Stomach (tissue), 8 donors: ENCODE measurements at regions not wholly inside any gene's neighbourhood (a gene's known extent, or its start where the extent isn't known, plus 50 kb on each side); places are given as distances from the start of the nearest gene placed in this dataset.

Experiments used
- DNase-seq, 2 donors: peaks; one replicate each; pipeline versions ENCODE4 v3.0.0 to v3.0.0-alpha.2; 2013 to 2019
- H3K27ac ChIP-seq, 5 donors: fragments of 200-600 bp in 4 of 5; sonication (generic) in 4 of 5; one replicate each; pipeline ENCODE4 v1.5.1; 2013 to 2019; ENCODE audit warnings: mild to moderate bottlenecking in 1 of 5, moderate library complexity in 1 of 5
- H3K27me3 ChIP-seq, 3 donors: fragments of 200-600 bp; sonication (generic); one replicate each; pipeline ENCODE4 v1.5.1; 2017 to 2019; ENCODE audit warnings: mixed run types in 1 of 3
- H3K36me3 ChIP-seq, 4 donors: fragments of 200-600 bp; sonication (generic); 1 replicate in 3 of 4; 2 replicates in 1 of 4; pipeline ENCODE4 v1.5.1; 2016 to 2019
- H3K4me1 ChIP-seq, 4 donors: fragments of 200-600 bp; sonication (generic); one replicate each; pipeline ENCODE4 v1.5.1; 2016 to 2019
- H3K4me3 ChIP-seq, 4 donors: fragments of 200-600 bp; sonication (generic) in 3 of 4; one replicate each; pipeline ENCODE4 v1.5.1; 2016 to 2019; ENCODE audit warnings: mild to moderate bottlenecking in 1 of 4
- H3K9me3 ChIP-seq, 4 donors: fragments of 200-600 bp; sonication (generic); one replicate each; pipeline ENCODE4 v1.5.1; 2016 to 2019
- CTCF ChIP-seq, 7 experiments: fragments of 450-650 bp in 4 of 7; fragments of 200-600 bp in 3 of 7; sonication (generic) in 3 of 7; IDR thresholded peaks; one replicate each; pipeline ENCODE4 v1.5.1; 2016 to 2019; ENCODE audit warnings: antibody characterized with exemption in 7 of 7, control low read depth in 2 of 7, mild to moderate bottlenecking in 1 of 7
- EP300 ChIP-seq: sonication (generic); formaldehyde crosslinking; IDR thresholded peaks from one replicate; pipeline ENCODE4 v1.6.1; 2017; ENCODE audit warnings: antibody characterized with exemption
- POLR2A ChIP-seq, 4 donors: fragments of 450-650 bp; IDR thresholded peaks; one replicate each; pipeline ENCODE4 v1.6.1; 2016; ENCODE audit warnings: antibody characterized with exemption in 4 of 4, control low read depth in 2 of 4, mild to moderate bottlenecking in 1 of 4, moderate library complexity in 1 of 4
- POLR2AphosphoS5 ChIP-seq, 3 donors: sonication (generic); formaldehyde crosslinking; IDR thresholded peaks; one replicate each; pipeline ENCODE4 v1.6.1; 2016; ENCODE audit warnings: antibody characterized with exemption in 3 of 3
- WGBS, 5 donors: extraction: QIAGEN DNeasy Blood & Tissue Kit in 3 of 5; methylation state at CpG; one replicate each; pipeline versions ENCODE4 v1.1.5 to v1.1.7; 2013 to 2018; 5-methylcytosine and 5-hydroxymethylcytosine counted together
- intact Hi-C: fragments of 100-400 bp; cut with DNase I; formaldehyde crosslinking; loops from one replicate; pipeline ENCODE4 v1.15.1; 2023; ENCODE audit warnings: low total_unique reads
- donor health status: healthy with polysubstance abuse.
- donor health status: Bipolar disorder and iron deficiency.
- donor health status: healthy.

- no peaks in the 10 kb centered on the region for H3K36me3 ChIP-seq
- H3K9me3 ChIP-seq, result peaks cover 0 to 3% (median 0%) of the 10 kb centered on the region in 4 donors
- 27 to 48% (median 37%) methylated on average over 7 to 9 of the region's 9 CpGs for WGBS, 5 donors
- H3K27me3 ChIP-seq, result peaks cover 0 to 8% (median 0%) of the 10 kb centered on the region in 3 donors
- no peak overlapping the region for H3K27ac ChIP-seq
- no peak for TF ChIP-seq EP300
- TF ChIP-seq POLR2AphosphoS5 (IDR thresholded peaks at IDR 0.05), result no peak
- peak in 1 of 2 donors; percentile 76 for DNase-seq
- H3K4me3 ChIP-seq, result no peak overlapping the region
- H3K4me1 ChIP-seq, result peaks cover 0 to 11% (median 3%) of the 10 kb centered on the region in 4 donors
- intact Hi-C loops, result no loop called here
Measured at GRCh38 chr16:50478773-50479149, 69.4 kb upstream of the NKD1 start.

GRCh38 chr16:50478075-50478772 lies 70.0 kb upstream of the NKD1 start:
- 58 to 70% (median 64%) methylated on average over 20 to 21 of the region's 21 CpGs for WGBS, 5 donors
- TF ChIP-seq EP300 (no peak), POLR2A (IDR thresholded peaks at IDR 0.05) (no peak), CTCF (IDR thresholded peaks at IDR 0.05) (no peak), POLR2AphosphoS5 (IDR thresholded peaks at IDR 0.05) (no peak)
- no peak for DNase-seq
- peaks cover 0 to 11% (median 3%) of the 10 kb centered on the region in 4 donors for H3K4me1 ChIP-seq
- intact Hi-C loops, result no loop called here
- H3K36me3 ChIP-seq, result no peaks in the 10 kb centered on the region
- H3K4me3 ChIP-seq, result no peak overlapping the region
- no peaks in the 10 kb centered on the region for H3K9me3 ChIP-seq
- peaks cover 0 to 8% (median 0%) of the 10 kb centered on the region in 3 donors for H3K27me3 ChIP-seq
- H3K27ac ChIP-seq, result no peak overlapping the region

GRCh38 chr16:50476486-50477255 lies 71.5 kb upstream of the NKD1 start:
- 73 to 86% (median 83%) methylated on average over 14 of the region's 14 CpGs for WGBS, 5 donors
- no peak for TF ChIP-seq EP300
- TF ChIP-seq POLR2A (IDR thresholded peaks at IDR 0.05), result no peak
- TF ChIP-seq CTCF (IDR thresholded peaks at IDR 0.05), result no peak
- no peak for TF ChIP-seq POLR2AphosphoS5 (IDR thresholded peaks at IDR 0.05)
- peaks cover 0 to 8% (median 0%) of the 10 kb centered on the region in 3 donors for H3K27me3 ChIP-seq
- intact Hi-C loops, result no loop called here
- H3K4me3 ChIP-seq, result no peak overlapping the region
- no peaks in the 10 kb centered on the region for H3K9me3 ChIP-seq
- no peak for DNase-seq
- H3K27ac ChIP-seq, result no peak overlapping the region
- H3K36me3 ChIP-seq, result no peaks in the 10 kb centered on the region
- peaks cover 0 to 11% (median 3%) of the 10 kb centered on the region in 4 donors for H3K4me1 ChIP-seq

GRCh38 chr16:50475170-50475569 lies 73.0 kb upstream of the NKD1 start:
- no peak overlapping the region for H3K27ac ChIP-seq
- 72 to 90% (median 77%) methylated on average over 3 of the region's 3 CpGs for WGBS, 5 donors
- TF ChIP-seq EP300 (no peak), POLR2AphosphoS5 (IDR thresholded peaks at IDR 0.05) (no peak), CTCF (IDR thresholded peaks at IDR 0.05) (no peak), POLR2A (IDR thresholded peaks at IDR 0.05) (no peak)
- intact Hi-C loops, result no loop called here
- peaks cover 0 to 11% (median 3%) of the 10 kb centered on the region in 4 donors for H3K4me1 ChIP-seq
- H3K4me3 ChIP-seq, result no peak overlapping the region
- H3K9me3 ChIP-seq, result no peaks in the 10 kb centered on the region
- H3K27me3 ChIP-seq, result peaks cover 0 to 9% (median 0%) of the 10 kb centered on the region in 3 donors
- no peak for DNase-seq
- H3K36me3 ChIP-seq, result no peaks in the 10 kb centered on the region
